Mucosa of rectum (tissue), 2 donors: ENCODE measurements at regions not wholly inside any gene's neighbourhood (a gene's known extent, or its start where the extent isn't known, plus 50 kb on each side); places are given as distances from the start of the nearest gene placed in this dataset.
"Not testable (repeated sequence)": the region's sequence is repeated elsewhere in the genome, so short reads cannot be mapped to it uniquely, and the experiment has no call there.

Source experiments
- H3K27ac ChIP-seq, 2 donors: one replicate each; pipeline ENCODE4 v1.7.0; 2013; ENCODE audit warnings: inconsistent platforms in 2 of 2, low read depth in 2 of 2, low read length in 2 of 2
- H3K27me3 ChIP-seq, 2 donors: one replicate each; pipeline ENCODE4 v1.7.0; 2013; ENCODE audit warnings: low read length in 2 of 2; ENCODE audit not compliant: control insufficient read depth in 2 of 2, insufficient read depth in 2 of 2
- H3K36me3 ChIP-seq, 2 donors: one replicate each; pipeline ENCODE4 v1.7.0; 2013; ENCODE audit warnings: low read length in 2 of 2; ENCODE audit not compliant: control insufficient read depth in 2 of 2, insufficient read depth in 2 of 2
- H3K4me1 ChIP-seq, 2 donors: one replicate each; pipeline ENCODE4 v1.7.0; 2013; ENCODE audit warnings: low read length in 2 of 2, mild to moderate bottlenecking in 1 of 2; ENCODE audit not compliant: control insufficient read depth in 2 of 2, insufficient read depth in 2 of 2
- H3K4me3 ChIP-seq, 2 donors: one replicate each; pipeline ENCODE4 v1.7.0; 2013; ENCODE audit warnings: low read length in 2 of 2
- H3K9ac ChIP-seq, 2 donors: one replicate each; pipeline ENCODE4 v1.7.0; 2013; ENCODE audit warnings: low read length in 2 of 2, low read depth in 1 of 2, mild to moderate bottlenecking in 1 of 2
- H3K9me3 ChIP-seq, 2 donors: one replicate each; pipeline ENCODE4 v1.7.0; 2013; ENCODE audit warnings: low read length in 2 of 2; ENCODE audit not compliant: control insufficient read depth in 2 of 2
- donor health status: healthy.
- donor health status: Normal muscosa, but diverticular disease.

- Histone ChIP-seq H3K9ac (no peak overlapping the region), H3K4me1 (no peaks in the 10 kb centered on the region), H3K36me3 (no peaks in the 10 kb centered on the region), H3K4me3 (no peak overlapping the region), H3K27ac (no peak overlapping the region), H3K9me3 (no peaks in the 10 kb centered on the region), H3K27me3 (no peaks in the 10 kb centered on the region)
Observed at GRCh38 chr13:31385540-31385939, 185.8 kb downstream of the B3GLCT start.

- H3K27me3 ChIP-seq = no peaks in the 10 kb centered on the region
- no peaks in the 10 kb centered on the region for H3K36me3 ChIP-seq
- H3K9ac ChIP-seq = no peak overlapping the region
- H3K9me3 ChIP-seq = no peaks in the 10 kb centered on the region
- no peaks in the 10 kb centered on the region for H3K4me1 ChIP-seq
- no peak overlapping the region for H3K27ac ChIP-seq
- no peak overlapping the region for H3K4me3 ChIP-seq
Observed at GRCh38 chr13:31394506-31394905, 194.7 kb downstream of the B3GLCT start.

- H3K4me1 ChIP-seq = no peaks in the 10 kb centered on the region
- no peak overlapping the region for H3K4me3 ChIP-seq
- H3K27me3 ChIP-seq = no peaks in the 10 kb centered on the region
- no peak overlapping the region for H3K27ac ChIP-seq
- no peak overlapping the region for H3K9ac ChIP-seq
- H3K9me3 ChIP-seq = peaks cover 0 to 2% of the 10 kb centered on the region in 2 donors
- H3K36me3 ChIP-seq = no peaks in the 10 kb centered on the region
Observed at GRCh38 chr13:31395090-31395489, 195.3 kb downstream of the B3GLCT start.

- Histone ChIP-seq H3K36me3 (no peaks in the 10 kb centered on the region), H3K4me3 (no peak overlapping the region), H3K4me1 (no peaks in the 10 kb centered on the region), H3K27me3 (no peaks in the 10 kb centered on the region), H3K9ac (no peak overlapping the region), H3K27ac (no peak overlapping the region), H3K9me3 (peaks cover 0 to 2% of the 10 kb centered on the region in 2 donors)
Observed at GRCh38 chr13:31399690-31400089, 199.9 kb downstream of the B3GLCT start.

- not testable (repeated sequence) for H3K9me3 ChIP-seq, H3K4me1 ChIP-seq, H3K27ac ChIP-seq, H3K27me3 ChIP-seq, H3K4me3 ChIP-seq, H3K9ac ChIP-seq, H3K36me3 ChIP-seq
Observed at GRCh38 chr13:31403711-31404110, 203.9 kb downstream of the B3GLCT start.

GRCh38 chr13:31408927-31409326 lies 209.2 kb downstream of the B3GLCT start:
- H3K9me3 ChIP-seq = no peaks in the 10 kb centered on the region
- H3K27ac ChIP-seq = no peak overlapping the region
- H3K4me1 ChIP-seq = peaks cover 0 to 3% of the 10 kb centered on the region in 2 donors
- H3K36me3 ChIP-seq = no peaks in the 10 kb centered on the region
- H3K9ac ChIP-seq = no peak overlapping the region
- peaks cover 0 to 2% of the 10 kb centered on the region in 2 donors for H3K27me3 ChIP-seq
- H3K4me3 ChIP-seq = no peak overlapping the region

GRCh38 chr13:31409678-31410356 lies 210.0 kb downstream of the B3GLCT start:
- Histone ChIP-seq H3K4me1 (peaks cover 0 to 3% of the 10 kb centered on the region in 2 donors), H3K36me3 (no peaks in the 10 kb centered on the region), H3K9me3 (no peaks in the 10 kb centered on the region), H3K9ac (no peak overlapping the region), H3K4me3 (no peak overlapping the region), H3K27me3 (peaks cover 0 to 2% of the 10 kb centered on the region in 2 donors), H3K27ac (no peak overlapping the region)

GRCh38 chr13:31413516-31413915 lies 213.7 kb downstream of the B3GLCT start:
- no peaks in the 10 kb centered on the region for H3K36me3 ChIP-seq
- H3K4me1 ChIP-seq = peaks cover 0 to 3% of the 10 kb centered on the region in 2 donors
- H3K9me3 ChIP-seq = no peaks in the 10 kb centered on the region
- H3K27me3 ChIP-seq = peaks cover 0 to 2% of the 10 kb centered on the region in 2 donors
- H3K4me3 ChIP-seq = no peak overlapping the region
- no peak overlapping the region for H3K9ac ChIP-seq
- H3K27ac ChIP-seq = no peak overlapping the region

GRCh38 chr13:31416066-31416465 lies 216.3 kb downstream of the B3GLCT start:
- no peak overlapping the region for H3K27ac ChIP-seq
- no peak overlapping the region for H3K9ac ChIP-seq
- no peaks in the 10 kb centered on the region for H3K9me3 ChIP-seq
- no peaks in the 10 kb centered on the region for H3K36me3 ChIP-seq
- no peak overlapping the region for H3K4me3 ChIP-seq
- no peaks in the 10 kb centered on the region for H3K4me1 ChIP-seq
- H3K27me3 ChIP-seq = peaks cover 0 to 2% of the 10 kb centered on the region in 2 donors

- no peaks in the 10 kb centered on the region for H3K27me3 ChIP-seq
Observed at GRCh38 chr13:31418186-31418585, 218.4 kb downstream of the B3GLCT start.

More at GRCh38 chr13:31418186-31418585, 218.4 kb downstream of the B3GLCT start:
- H3K4me1 ChIP-seq = no peaks in the 10 kb centered on the region
- H3K9me3 ChIP-seq = no peaks in the 10 kb centered on the region
- H3K36me3 ChIP-seq = no peaks in the 10 kb centered on the region
- no peak overlapping the region for H3K27ac ChIP-seq
- H3K9ac ChIP-seq = no peak overlapping the region
- H3K4me3 ChIP-seq = no peak overlapping the region
